IMR-90 (cell line): ENCODE measurements at regions not wholly inside any gene's neighbourhood (a gene's known extent, or its start where the extent isn't known, plus 50 kb on each side); places are given as distances from the start of the nearest gene placed in this dataset.

Experiments
- ATAC-seq: fragments of 200-7000 bp; cut with Tn5 transposase; 2 replicates; pipeline ENCODE4 v1.9.1; 2020; ENCODE audit warnings: low read depth, mild to moderate bottlenecking, moderate library complexity
- BruUV-seq: library from RNA; stranded (reverse); fragments of 400-500 nt; replicated peaks from 2 replicates; lab custom pipeline; 2021; lab: Mats Ljungman, UMichigan
- CTCF ChIA-PET: fragments of 300-600 bp; formaldehyde crosslinking; extraction: SDS; loops from one replicate; lab custom pipeline; 2021; ENCODE audit warnings: antibody characterized with exemption; lab: Yijun Ruan, JAX
- POLR2A ChIA-PET: fragments of 300-600 bp; sonication (Branson Sonifier 250); formaldehyde crosslinking; loops from one replicate; lab custom pipeline; 2022; ENCODE audit warnings: antibody characterized with exemption; ENCODE audit not compliant: unreplicated experiment; lab: Charles Lee
- DNase-seq: peaks from one replicate; pipeline ENCODE4 v3.0.0; 2013
- H2AFZ ChIP-seq: replicated peaks from 2 replicates; pipeline ENCODE3; 2013; ENCODE audit warnings: low read length, mild to moderate bottlenecking; ENCODE audit not compliant: poor library complexity
- H2AK5ac ChIP-seq: 2 replicates; pipeline ENCODE4 v1.6.1; 2013; ENCODE audit warnings: low read depth, low read length, inconsistent platforms
- H2AK9ac ChIP-seq: replicated peaks from 2 replicates; pipeline ENCODE3; 2013; ENCODE audit warnings: mild to moderate bottlenecking, low read depth, low read length, moderate library complexity; ENCODE audit not compliant: poor library complexity
- H2BK120ac ChIP-seq: 2 replicates; pipeline ENCODE4 v1.6.1; 2013; ENCODE audit warnings: low read depth, low read length, inconsistent platforms
- H2BK15ac ChIP-seq: 3 replicates; pipeline ENCODE4 v1.6.1; 2013; ENCODE audit warnings: low read depth, low read length, inconsistent platforms
- H2BK20ac ChIP-seq: 2 replicates; pipeline ENCODE4 v1.6.1; 2013; ENCODE audit warnings: low read depth, mild to moderate bottlenecking, inconsistent platforms, low read length, moderate library complexity
- H2BK5ac ChIP-seq: 2 replicates; pipeline ENCODE4 v1.6.1; 2013; ENCODE audit warnings: mild to moderate bottlenecking, low read depth, low read length, inconsistent platforms; ENCODE audit not compliant: poor library complexity, severe bottlenecking
- H3K14ac ChIP-seq: replicated peaks from 2 replicates; pipeline ENCODE4 v1.6.1; 2013; ENCODE audit warnings: low read depth, low read length, inconsistent platforms
- H3K18ac ChIP-seq: 2 replicates; pipeline ENCODE4 v1.6.1; 2013; ENCODE audit warnings: low read depth, low read length, control low read depth
- H3K23ac ChIP-seq: 2 replicates; pipeline ENCODE4 v1.6.1; 2013; ENCODE audit warnings: low read depth, low read length, inconsistent platforms
- H3K27ac ChIP-seq: 2 replicates; pipeline ENCODE4 v1.5.1; 2013; ENCODE audit warnings: mild to moderate bottlenecking, control low read depth, low read length; ENCODE audit not compliant: insufficient read depth
- H3K27me3 ChIP-seq: 2 replicates; pipeline ENCODE4 v1.6.1; 2013; ENCODE audit warnings: low read length; ENCODE audit not compliant: control insufficient read depth, insufficient read depth
- H3K36me3 ChIP-seq: 2 replicates; pipeline ENCODE4 v1.6.1; 2013; ENCODE audit warnings: low read length, mixed read lengths; ENCODE audit not compliant: control insufficient read depth, insufficient read depth
- H3K4ac ChIP-seq: 2 replicates; pipeline ENCODE4 v1.6.1; 2013; ENCODE audit warnings: low read depth, low read length, inconsistent platforms
- H3K4me1 ChIP-seq: 2 replicates; pipeline ENCODE4 v1.6.1; 2013; ENCODE audit warnings: low read length, mixed read lengths; ENCODE audit not compliant: control insufficient read depth, insufficient read depth
- H3K4me2 ChIP-seq: 2 replicates; pipeline ENCODE4 v1.6.1; 2013; ENCODE audit warnings: low read depth, mild to moderate bottlenecking, control low read depth, low read length, moderate library complexity
- H3K4me3 ChIP-seq: 2 replicates; pipeline ENCODE4 v1.5.1; 2013; ENCODE audit warnings: low read depth, mild to moderate bottlenecking, control low read depth, low read length, moderate library complexity; ENCODE audit not compliant: insufficient read depth
- H3K56ac ChIP-seq: 2 replicates; pipeline ENCODE4 v1.6.1; 2013; ENCODE audit warnings: low read length, inconsistent platforms; ENCODE audit not compliant: insufficient read depth; ENCODE audit errors: extremely low read depth
- H3K79me1 ChIP-seq, 2 experiments: 2 replicates each; pipeline ENCODE4 v1.6.1; 2013; ENCODE audit warnings: low read length in 2 of 2, inconsistent platforms in 1 of 2, low read depth in 1 of 2
- H3K9ac ChIP-seq: 2 replicates; pipeline ENCODE4 v1.6.1; 2013; ENCODE audit warnings: low read depth, low read length, control low read depth
- H3K9me1 ChIP-seq: 2 replicates; pipeline ENCODE4 v1.6.1; 2013; ENCODE audit warnings: low read length, inconsistent platforms; ENCODE audit not compliant: insufficient read depth
- H3K9me3 ChIP-seq: 2 replicates; pipeline ENCODE4 v1.6.1; 2013; ENCODE audit warnings: low read length; ENCODE audit not compliant: control insufficient read depth, insufficient read depth
- H4K20me1 ChIP-seq: 2 replicates; pipeline ENCODE4 v1.6.1; 2013; ENCODE audit warnings: low read length, inconsistent platforms; ENCODE audit not compliant: insufficient read depth
- H4K5ac ChIP-seq: 2 replicates; pipeline ENCODE4 v1.6.1; 2013; ENCODE audit warnings: mild to moderate bottlenecking, low read depth, low read length, control low read depth
- H4K8ac ChIP-seq, 2 experiments: 2 replicates each; pipeline ENCODE4 v1.6.1; 2013; ENCODE audit warnings: low read depth in 2 of 2, low read length in 2 of 2, control low read depth in 1 of 2, inconsistent platforms in 1 of 2
- H4K91ac ChIP-seq: 2 replicates; pipeline ENCODE4 v1.6.1; 2013; ENCODE audit warnings: low read depth, low read length, inconsistent platforms; ENCODE audit not compliant: insufficient read depth
- BHLHE40 ChIP-seq: fragments of 150-350 bp; IDR thresholded peaks from 2 replicates; pipeline ENCODE4 v1.6.1; 2016; ENCODE audit warnings: mild to moderate bottlenecking, low read depth, low read length
- CEBPB ChIP-seq: IDR thresholded peaks from 2 replicates; pipeline ENCODE4 v1.6.1; 2012; ENCODE audit warnings: low read depth, low read length, improper control_type of control experiment
- CHD1 ChIP-seq: IDR thresholded peaks from 2 replicates; pipeline ENCODE4 v1.6.1; 2012; ENCODE audit warnings: low read depth, low read length, improper control_type of control experiment
- CTCF ChIP-seq: conservative IDR thresholded peaks from 2 replicates; pipeline ENCODE4 v1.5.1; 2012; ENCODE audit warnings: mild to moderate bottlenecking, low read depth, low read length, improper control_type of control experiment
- FOS ChIP-seq: fragments of 150-350 bp; IDR thresholded peaks from 2 replicates; pipeline ENCODE4 v1.6.1; 2016; ENCODE audit warnings: low read depth, low read length
- MAFK ChIP-seq: IDR thresholded peaks from 2 replicates; pipeline ENCODE4 v1.6.1; 2012; ENCODE audit warnings: low read depth, low read length, improper control_type of control experiment
- MAZ ChIP-seq: IDR thresholded peaks from 2 replicates; pipeline ENCODE4 v1.6.1; 2012; ENCODE audit warnings: low read depth, mild to moderate bottlenecking, low read length, improper control_type of control experiment, moderate library complexity, borderline replicate concordance
- MXI1 ChIP-seq: IDR thresholded peaks from 2 replicates; pipeline ENCODE4 v1.6.1; 2012; ENCODE audit warnings: low read depth, mild to moderate bottlenecking, low read length, moderate library complexity, borderline replicate concordance
- NFE2L2 ChIP-seq: fragments of 150-350 bp; IDR thresholded peaks from 2 replicates; pipeline ENCODE4 v1.6.1; 2016; ENCODE audit warnings: low read depth, mild to moderate bottlenecking, low read length
- POLR2A ChIP-seq: IDR thresholded peaks from 2 replicates; pipeline ENCODE4 v1.6.1; 2012; ENCODE audit warnings: mild to moderate bottlenecking, low read depth, low read length
- RAD21 ChIP-seq: IDR thresholded peaks from 2 replicates; pipeline ENCODE4 v1.6.1; 2012; ENCODE audit warnings: low read length, improper control_type of control experiment
- RCOR1 ChIP-seq: IDR thresholded peaks from 2 replicates; pipeline ENCODE4 v1.6.1; 2012; ENCODE audit warnings: mild to moderate bottlenecking, low read length, improper control_type of control experiment; ENCODE audit not compliant: insufficient replicate concordance
- RFX5 ChIP-seq: IDR thresholded peaks from 2 replicates; pipeline ENCODE4 v1.8.0; 2012; ENCODE audit warnings: low read depth, mild to moderate bottlenecking, low read length, moderate library complexity
- SMC3 ChIP-seq: fragments of 150-350 bp; IDR thresholded peaks from 2 replicates; pipeline ENCODE4 v1.6.1; 2016; ENCODE audit warnings: low read depth, mild to moderate bottlenecking, antibody characterized with exemption, low read length, moderate library complexity
- WGBS, 2 experiments: methylation state at CpG; one replicate each; pipeline versions ENCODE4 v1.1.5 to v1.1.7; 2013; ENCODE audit warnings: missing lambda C conversion rate in 2 of 2; ENCODE audit not compliant: insufficient read length in 1 of 2; ENCODE audit errors: extremely low coverage in 2 of 2; 5-methylcytosine and 5-hydroxymethylcytosine counted together
- dilution Hi-C: fragments of 300-500 bp; cut with HindIII; formaldehyde crosslinking; loops from one replicate; pipeline ENCODE4 v1.14.3; 2018; ENCODE audit warnings: low sequenced_read_pairs; ENCODE audit not compliant: unreplicated experiment
- in situ Hi-C: fragments of 300-500 bp; cut with MboI; formaldehyde crosslinking; loops from 3 replicates; pipeline ENCODE4 v1.14.3; 2019; ENCODE audit warnings: low sequenced_read_pairs, inconsistent platforms, mixed read lengths
- intact Hi-C: fragments of 100-400 bp; cut with micrococcal nuclease; formaldehyde crosslinking; loops from 2 replicates; pipeline ENCODE4 v1.10.0; 2022
- TF ChIP-seq, protein P1 (sequence below): fragments of 150-350 bp; IDR thresholded peaks from 2 replicates; pipeline ENCODE4 v1.6.1; 2016; ENCODE audit warnings: low read depth, mild to moderate bottlenecking, low read length, moderate library complexity, borderline replicate concordance
- TF ChIP-seq, protein P2 (sequence below): fragments of 150-350 bp; IDR thresholded peaks from 2 replicates; pipeline ENCODE4 v1.6.1; 2017; ENCODE audit warnings: mild to moderate bottlenecking, antibody characterized with exemption, low read length, low read depth

GRCh38 chr7:1309996-1310395 is 77.3 kb downstream of the UNCX start:
- no peaks in the 10 kb centered on the region for H3K9me1 ChIP-seq
- no peak overlapping the region for H3K18ac ChIP-seq
- H3K36me3 ChIP-seq: no peaks in the 10 kb centered on the region
- H3K4me3 ChIP-seq: no peak overlapping the region
- DNase-seq (no peak), ATAC-seq (no peak)
- H3K56ac ChIP-seq: no peak overlapping the region
- no peak overlapping the region for H3K9ac ChIP-seq
- no peak overlapping the region for H2AFZ ChIP-seq
- H2BK120ac ChIP-seq: no peak overlapping the region
- no TSS peak for BruUV-seq
- in situ Hi-C loops (no loop called here), dilution Hi-C loops (no loop called here), intact Hi-C loops (no loop called here)
- no peak overlapping the region for H3K4me2 ChIP-seq
- H4K5ac ChIP-seq: no peak overlapping the region
- H2BK15ac ChIP-seq: no peak overlapping the region
- no peak overlapping the region for H2BK20ac ChIP-seq
- no peak overlapping the region for H2BK5ac ChIP-seq
- no peak overlapping the region for H2AK9ac ChIP-seq
- no peaks in the 10 kb centered on the region for H3K79me1 ChIP-seq
- no peaks in the 10 kb centered on the region for H3K4me1 ChIP-seq
- no peak overlapping the region for H3K4ac ChIP-seq
- peaks cover 12% of the 10 kb centered on the region; the same call in 1 of the 2 replicates for H3K27me3 ChIP-seq
- 50% methylated on average over 1 of the region's 7 CpGs; no CpG with 5 or more reads in 1 of the 2 experiments for whole genome bisulfite sequencing, 2 experiments
- no peak overlapping the region for H2AK5ac ChIP-seq
- peaks cover 5% of the 10 kb centered on the region; the same call in 1 of the 2 replicates for H3K9me3 ChIP-seq
- no peak overlapping the region for H4K8ac ChIP-seq
- CTCF ChIA-PET: no interaction called here
- H3K23ac ChIP-seq: no peak overlapping the region
- TF ChIP-seq CTCF (no peak), CEBPB (no peak), RFX5 (no peak), CHD1 (no peak), BHLHE40 (no peak), MXI1 (no peak), RAD21 (no peak), FOS (no peak), MAFK (no peak), POLR2A (no peak), RCOR1 (no peak), NFE2L2 (no peak), MAZ (no peak), SMC3 (no peak)
- TF ChIP-seq, protein P1, sequence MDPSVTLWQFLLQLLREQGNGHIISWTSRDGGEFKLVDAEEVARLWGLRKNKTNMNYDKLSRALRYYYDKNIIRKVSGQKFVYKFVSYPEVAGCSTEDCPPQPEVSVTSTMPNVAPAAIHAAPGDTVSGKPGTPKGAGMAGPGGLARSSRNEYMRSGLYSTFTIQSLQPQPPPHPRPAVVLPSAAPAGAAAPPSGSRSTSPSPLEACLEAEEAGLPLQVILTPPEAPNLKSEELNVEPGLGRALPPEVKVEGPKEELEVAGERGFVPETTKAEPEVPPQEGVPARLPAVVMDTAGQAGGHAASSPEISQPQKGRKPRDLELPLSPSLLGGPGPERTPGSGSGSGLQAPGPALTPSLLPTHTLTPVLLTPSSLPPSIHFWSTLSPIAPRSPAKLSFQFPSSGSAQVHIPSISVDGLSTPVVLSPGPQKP: no peak
- TF ChIP-seq, protein P2, sequence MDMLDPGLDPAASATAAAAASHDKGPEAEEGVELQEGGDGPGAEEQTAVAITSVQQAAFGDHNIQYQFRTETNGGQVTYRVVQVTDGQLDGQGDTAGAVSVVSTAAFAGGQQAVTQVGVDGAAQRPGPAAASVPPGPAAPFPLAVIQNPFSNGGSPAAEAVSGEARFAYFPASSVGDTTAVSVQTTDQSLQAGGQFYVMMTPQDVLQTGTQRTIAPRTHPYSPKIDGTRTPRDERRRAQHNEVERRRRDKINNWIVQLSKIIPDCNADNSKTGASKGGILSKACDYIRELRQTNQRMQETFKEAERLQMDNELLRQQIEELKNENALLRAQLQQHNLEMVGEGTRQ: no peak
- no peaks in the 10 kb centered on the region; the same call in 1 of the 2 replicates for H4K20me1 ChIP-seq
- H3K27ac ChIP-seq: no peak overlapping the region
- POLR2A ChIA-PET: no interaction called here
- H4K91ac ChIP-seq: no peak overlapping the region
- no peak overlapping the region for H3K14ac ChIP-seq
